ENCODE measurements at regions not wholly inside any gene's neighbourhood (a gene's known extent, or its start where the extent isn't known, plus 50 kb on each side); places are given as distances from the start of the nearest gene placed in this dataset.
A peak's percentile ranks its signal among the peaks of the same experiment; 100 is the strongest.

DNA sequence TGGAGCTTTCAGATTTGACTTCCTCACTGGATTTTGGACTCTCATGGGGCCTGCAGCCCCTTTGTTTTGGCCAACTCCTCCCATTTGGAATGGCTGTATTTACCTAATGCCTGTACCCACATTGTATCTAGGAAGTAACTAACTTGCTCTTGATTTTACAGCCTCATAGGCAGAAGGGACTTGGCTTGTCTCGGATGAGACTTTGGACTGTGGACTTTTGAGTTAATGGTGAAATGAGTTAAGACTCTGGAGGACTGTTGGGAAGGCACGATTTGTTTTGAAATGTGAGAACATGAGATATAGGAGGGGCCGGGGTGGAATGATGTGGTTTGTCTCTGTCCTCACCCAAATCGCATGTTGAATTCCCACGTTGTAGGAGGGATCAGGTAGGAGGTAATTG, 233.4 kb upstream of the GALNT5 start:
- DNase-seq (ENCODE audit: low spot score in 2 of 2), result no peak
- Mint-ChIP-seq H3K36me3 (no peaks in the 10 kb centered on the region), H3K27ac (no peak overlapping the region), H3K9me3 (no peaks in the 10 kb centered on the region)
- no peak for ATAC-seq

DNA sequence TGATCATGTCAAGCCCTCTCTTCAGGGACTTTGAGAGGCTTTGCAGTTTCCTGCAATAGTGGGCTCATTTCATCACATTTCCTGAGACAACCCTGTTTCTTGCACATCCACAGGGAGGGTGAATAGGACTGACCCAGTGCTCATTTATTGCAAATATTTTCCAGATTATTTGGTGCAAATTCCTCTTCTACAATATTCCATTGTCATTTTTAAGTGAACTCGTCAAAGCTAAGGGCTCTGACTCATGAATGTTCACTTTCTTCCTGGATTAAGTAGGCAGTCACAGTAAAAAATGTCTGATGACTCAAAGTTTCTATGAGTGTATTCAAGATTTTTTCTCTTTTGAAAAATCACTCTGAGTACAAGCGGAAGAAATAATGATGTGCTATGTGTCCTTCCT, 225.5 kb upstream of the GALNT5 start:
- no peaks in the 10 kb centered on the region for H3K9me3 Mint-ChIP-seq
- DNase-seq (ENCODE audit: low spot score in 2 of 2) (no peak), ATAC-seq (peak in 1 of 2 donors; percentile 41)
- no peaks in the 10 kb centered on the region for H3K36me3 Mint-ChIP-seq
- H3K27ac Mint-ChIP-seq, result no peak overlapping the region

DNA sequence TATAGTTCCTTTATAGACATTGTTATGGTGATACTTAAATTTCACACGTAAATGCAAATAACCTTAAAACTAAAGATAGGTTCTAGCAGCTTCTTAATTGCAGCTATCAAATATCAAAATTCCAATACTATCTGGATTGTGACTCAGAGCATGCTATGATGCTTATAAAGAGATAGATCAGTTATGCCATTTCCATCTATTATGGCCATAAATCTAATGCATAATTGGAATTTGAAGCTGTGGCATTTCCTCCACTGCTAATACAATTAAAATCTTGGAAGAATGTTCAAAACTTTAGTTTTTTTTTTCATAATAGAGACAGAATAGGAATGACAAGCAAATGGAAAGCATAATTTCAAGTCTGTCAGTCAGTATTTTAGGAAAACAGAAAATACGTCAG, 220.8 kb upstream of the GALNT5 start:
- H3K36me3 Mint-ChIP-seq, result no peaks in the 10 kb centered on the region
- DNase-seq (ENCODE audit: low spot score in 2 of 2) (no peak), ATAC-seq (no peak)
- no peak overlapping the region for H3K27ac Mint-ChIP-seq
- H3K9me3 Mint-ChIP-seq, result no peaks in the 10 kb centered on the region

DNA sequence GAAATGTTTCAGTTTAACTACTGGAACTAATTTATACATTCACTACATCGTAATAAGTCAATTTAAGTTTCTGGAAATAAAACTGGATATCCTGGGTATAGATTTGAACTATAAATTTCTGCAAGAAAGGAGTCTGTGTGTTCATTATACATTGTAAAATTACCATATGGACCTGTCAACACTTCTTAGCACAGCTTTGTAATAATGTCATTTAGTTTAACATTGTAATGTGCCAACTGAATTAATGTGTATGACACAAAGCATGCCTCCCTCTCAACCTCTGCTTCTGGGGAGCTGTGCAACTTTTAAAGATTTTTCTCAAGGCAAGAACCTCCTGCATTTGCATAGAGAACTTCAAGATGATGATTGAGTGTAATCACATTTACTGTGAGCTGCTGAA, 213.7 kb upstream of the GALNT5 start:
- Mint-ChIP-seq H3K9me3 (no peaks in the 10 kb centered on the region), H3K27ac (no peak overlapping the region), H3K36me3 (no peaks in the 10 kb centered on the region)
- DNase-seq (ENCODE audit: low spot score in 2 of 2) (no peak), ATAC-seq (no peak)

DNA sequence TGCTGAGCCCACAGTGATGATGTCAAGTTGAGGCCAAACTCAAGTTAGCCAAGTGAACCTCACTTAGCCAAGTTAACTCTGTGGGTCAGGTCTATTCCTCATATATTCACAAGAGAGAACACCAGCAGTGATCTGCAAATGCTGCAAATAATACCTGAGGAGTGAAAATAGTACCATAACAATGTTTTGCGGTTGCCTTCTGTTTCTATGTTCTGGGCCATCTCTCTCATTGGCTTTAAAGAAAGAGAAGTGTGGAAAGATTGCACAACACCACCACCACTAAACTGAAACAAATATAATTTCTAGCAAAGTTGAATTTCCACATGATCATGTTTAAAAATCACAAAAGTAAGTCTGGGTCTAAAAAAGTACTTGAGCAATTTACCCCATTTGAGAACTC, 211.1 kb upstream of the GALNT5 start:
- no peak overlapping the region for H3K27ac Mint-ChIP-seq
- no peaks in the 10 kb centered on the region for H3K36me3 Mint-ChIP-seq
- ATAC-seq (no peak), DNase-seq (ENCODE audit: low spot score in 2 of 2) (no peak)
- H3K9me3 Mint-ChIP-seq, result no peaks in the 10 kb centered on the region

DNA sequence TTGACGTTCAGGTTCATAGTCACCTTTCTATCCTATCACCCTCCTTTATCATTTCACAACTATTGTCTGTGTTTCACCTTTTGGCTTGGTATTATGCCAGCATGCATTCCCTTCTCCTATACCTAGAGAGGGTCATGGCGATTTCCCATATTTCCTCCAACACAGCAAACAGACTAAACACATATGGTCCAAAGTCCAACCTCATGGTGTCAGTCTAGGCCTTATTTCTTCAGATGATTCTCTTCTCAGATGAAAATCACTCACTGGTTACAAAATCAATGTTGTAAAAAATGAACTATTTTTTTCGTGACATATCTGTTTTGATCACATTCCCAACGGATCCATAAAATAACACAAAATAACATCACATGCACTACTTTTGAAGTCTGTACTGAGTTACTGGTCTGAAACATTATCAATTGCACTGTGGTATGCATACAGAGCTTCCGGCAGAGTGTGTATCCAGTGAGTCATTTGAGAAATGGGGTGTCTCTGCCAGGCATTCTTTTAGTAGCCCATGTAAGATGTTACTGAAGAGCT, 204.8 kb upstream of the GALNT5 start:
- no peak overlapping the region for H3K27ac Mint-ChIP-seq
- H3K36me3 Mint-ChIP-seq, result no peaks in the 10 kb centered on the region
- ATAC-seq (no peak), DNase-seq (ENCODE audit: low spot score in 2 of 2) (no peak)
- H3K9me3 Mint-ChIP-seq, result no peaks in the 10 kb centered on the region

DNA sequence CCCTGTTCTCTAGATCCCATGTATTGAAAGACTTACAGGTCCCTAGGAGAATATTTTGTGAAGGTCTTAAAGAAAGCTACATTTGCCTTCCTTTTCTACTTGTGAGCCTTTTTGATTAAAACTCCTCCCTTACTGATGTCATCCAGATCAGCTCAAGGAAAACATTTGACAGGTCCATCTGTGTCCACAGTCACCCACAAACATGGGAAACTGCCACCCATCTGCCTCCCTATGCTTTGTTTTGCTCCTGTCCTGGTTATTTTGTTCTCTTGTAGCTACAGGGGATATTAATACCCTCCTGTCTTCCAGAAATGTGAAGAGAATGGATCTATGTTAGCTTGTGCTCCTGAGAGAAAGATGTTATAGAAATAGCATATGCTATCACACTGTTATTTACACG, 203.6 kb upstream of the GALNT5 start:
- DNase-seq (ENCODE audit: low spot score in 2 of 2) (no peak), ATAC-seq (no peak)
- Mint-ChIP-seq H3K27ac (no peak overlapping the region), H3K36me3 (no peaks in the 10 kb centered on the region), H3K9me3 (no peaks in the 10 kb centered on the region)

DNA sequence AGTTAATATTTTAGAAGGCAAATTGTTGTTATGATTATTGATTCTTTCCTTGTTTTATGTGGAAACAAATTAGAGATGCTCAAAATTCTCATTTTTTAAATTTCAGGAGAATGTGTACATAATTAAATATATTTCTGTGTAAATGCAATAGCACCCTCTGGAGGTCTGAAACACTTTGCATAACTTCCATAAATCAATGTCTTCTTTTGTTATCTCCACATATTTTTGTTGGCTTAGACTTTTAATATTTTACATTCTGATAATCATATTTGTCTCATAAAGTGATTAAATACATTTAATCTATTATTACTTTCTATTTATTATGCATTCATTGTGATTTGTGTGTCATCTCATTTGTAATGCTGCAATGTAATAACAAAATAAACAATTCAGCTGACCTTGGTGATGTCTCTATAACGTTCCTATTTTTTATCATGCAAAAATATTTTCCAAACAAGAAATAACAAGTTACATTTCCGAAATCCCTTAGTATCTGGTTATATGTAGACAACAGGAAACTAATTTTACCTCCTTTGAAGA, 201.8 kb upstream of the GALNT5 start:
- DNase-seq (ENCODE audit: low spot score in 2 of 2), result no peak
- no peaks in the 10 kb centered on the region for H3K36me3 Mint-ChIP-seq
- no peak for ATAC-seq
- no peaks in the 10 kb centered on the region for H3K9me3 Mint-ChIP-seq
- no peak overlapping the region for H3K27ac Mint-ChIP-seq

DNA sequence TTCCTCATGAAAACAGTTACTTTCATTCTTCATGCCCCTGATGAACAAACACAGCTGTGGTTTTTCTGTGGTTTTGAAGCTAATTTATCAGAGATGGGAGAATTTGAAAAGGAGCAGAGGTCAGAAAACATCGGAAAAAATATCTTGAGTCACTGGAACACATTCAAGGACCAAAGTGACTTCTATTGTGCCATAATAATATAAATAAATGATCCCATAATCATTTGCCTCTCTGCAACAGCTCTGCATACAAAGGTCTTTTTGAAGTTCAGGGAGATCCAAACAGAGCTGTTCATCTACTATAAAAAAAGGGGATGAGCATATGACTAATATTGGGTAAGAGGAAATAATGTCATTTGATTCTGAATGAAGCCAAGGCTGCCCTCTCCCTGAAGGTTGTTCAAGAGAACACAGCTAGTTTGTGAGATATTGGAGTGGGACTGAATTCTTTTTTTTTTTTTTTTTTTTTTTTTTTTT, 201.3 kb upstream of the GALNT5 start:
- H3K9me3 Mint-ChIP-seq, result no peaks in the 10 kb centered on the region

DNA sequence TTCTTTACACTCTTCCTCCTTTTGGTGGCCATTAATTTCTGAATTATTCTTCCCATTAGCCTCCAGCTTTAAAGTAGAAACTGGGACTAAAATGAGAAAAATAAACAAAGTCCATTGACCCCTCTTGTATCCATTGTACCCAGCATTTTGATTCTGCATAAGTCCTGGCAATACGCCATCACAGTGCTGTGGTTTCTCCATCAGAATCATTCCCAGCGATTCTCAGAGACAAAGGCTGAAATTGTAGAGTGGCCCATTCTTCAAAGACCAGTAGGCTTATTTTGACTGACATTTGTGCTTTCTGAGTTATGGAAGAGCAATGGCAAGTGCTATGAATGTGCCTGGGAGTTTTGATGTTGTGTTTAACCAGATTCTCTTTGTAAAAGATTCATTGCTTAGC, 199.3 kb upstream of the GALNT5 start:
- Mint-ChIP-seq H3K9me3 (no peaks in the 10 kb centered on the region), H3K27ac (no peak overlapping the region), H3K36me3 (no peaks in the 10 kb centered on the region)
- no peak for DNase-seq (ENCODE audit: low spot score in 2 of 2)
- ATAC-seq, result no peak

More for the DNA sequence above, 201.3 kb upstream of the GALNT5 start:
- H3K36me3 Mint-ChIP-seq, result no peaks in the 10 kb centered on the region
- DNase-seq (ENCODE audit: low spot score in 2 of 2) (no peak), ATAC-seq (no peak)
- H3K27ac Mint-ChIP-seq, result no peak overlapping the region

DNA sequence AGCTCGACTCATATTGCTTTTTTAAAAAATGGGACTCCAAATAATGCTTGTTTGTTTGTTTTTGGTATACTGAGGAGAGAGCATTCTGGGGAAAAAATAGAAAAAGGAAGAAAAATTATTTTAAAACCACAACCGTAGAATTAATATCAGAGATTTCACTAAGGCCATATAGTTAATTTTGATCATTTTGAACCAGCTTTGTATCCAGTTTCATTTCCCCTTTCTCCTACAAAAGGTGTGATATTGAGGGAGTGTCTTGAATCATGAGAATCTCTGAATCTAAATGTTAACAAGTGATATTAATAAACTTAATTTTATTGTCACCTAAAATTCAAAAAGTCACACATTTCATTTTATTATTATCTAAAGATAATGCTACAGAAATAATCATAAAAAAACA, 198.5 kb upstream of the GALNT5 start:
- Mint-ChIP-seq H3K27ac (no peak overlapping the region), H3K36me3 (no peaks in the 10 kb centered on the region), H3K9me3 (no peaks in the 10 kb centered on the region)
- ATAC-seq (no peak), DNase-seq (ENCODE audit: low spot score in 2 of 2) (no peak)

DNA sequence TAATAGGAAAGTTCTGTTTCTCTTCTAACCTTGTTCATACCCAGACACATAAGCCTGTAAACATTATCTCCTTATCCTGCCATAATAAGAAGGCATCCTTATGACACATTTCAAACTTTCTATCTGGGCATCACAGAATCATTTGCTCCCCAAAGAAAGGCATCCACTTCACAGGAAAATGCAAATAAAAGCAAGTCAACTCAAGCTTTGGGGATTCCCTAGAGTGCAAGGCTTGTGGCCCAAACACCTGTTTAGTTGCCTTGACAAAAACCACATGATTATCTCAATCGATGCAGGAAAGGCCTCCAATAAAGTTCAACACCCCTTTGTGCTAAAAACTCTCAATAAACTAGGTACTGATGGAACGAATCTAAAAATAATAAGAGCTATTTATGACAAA, 195.7 kb upstream of the GALNT5 start:
- no peak overlapping the region for H3K27ac Mint-ChIP-seq
- no peaks in the 10 kb centered on the region for H3K9me3 Mint-ChIP-seq
- H3K36me3 Mint-ChIP-seq, result no peaks in the 10 kb centered on the region
- ATAC-seq (no peak), DNase-seq (ENCODE audit: low spot score in 2 of 2) (no peak)

DNA sequence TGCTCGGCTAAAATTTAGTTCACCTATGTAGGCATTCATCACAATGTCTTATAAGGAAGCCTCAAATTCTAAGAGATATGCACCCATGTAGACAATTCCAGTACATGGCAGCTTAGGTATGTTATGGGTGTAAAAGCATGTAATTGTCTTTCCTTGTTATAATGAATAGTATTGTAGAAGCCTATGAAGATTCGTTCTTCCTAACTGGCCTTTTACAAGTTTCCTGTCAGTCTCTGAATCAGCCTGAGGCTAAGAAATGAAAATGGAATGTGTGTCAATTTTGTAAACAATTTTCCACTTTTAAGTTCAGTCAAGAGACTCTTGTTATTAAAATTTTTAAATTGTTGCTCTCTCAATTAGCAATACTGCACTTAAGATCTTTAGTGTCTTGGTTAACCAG, 189.9 kb upstream of the GALNT5 start:
- Mint-ChIP-seq H3K27ac (no peak overlapping the region), H3K9me3 (peaks cover 7% of the 10 kb centered on the region in 2 donors), H3K36me3 (peaks cover 0 to 4% of the 10 kb centered on the region in 2 donors)
- DNase-seq (ENCODE audit: low spot score in 2 of 2), result no peak
- no peak for ATAC-seq

DNA sequence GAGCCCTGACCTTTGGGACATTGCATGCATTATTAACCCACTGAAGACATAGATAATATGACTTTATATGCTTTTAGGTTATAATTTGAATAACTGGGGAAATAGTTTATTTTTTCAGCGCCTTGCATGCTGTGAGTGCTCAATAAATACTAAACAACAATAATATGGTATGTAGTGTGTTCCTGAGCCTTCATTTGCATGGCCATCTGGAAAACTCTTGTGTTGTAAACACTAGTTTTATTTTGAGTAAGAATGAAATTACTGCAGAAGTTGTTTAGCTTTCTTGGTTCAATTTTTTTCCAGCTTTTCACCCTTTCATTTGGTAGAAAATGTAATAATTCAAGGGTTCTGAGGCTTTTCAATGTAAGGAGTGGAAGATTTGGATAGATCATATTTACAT, 189.3 kb upstream of the GALNT5 start:
- H3K27ac Mint-ChIP-seq, result no peak overlapping the region

DNA sequence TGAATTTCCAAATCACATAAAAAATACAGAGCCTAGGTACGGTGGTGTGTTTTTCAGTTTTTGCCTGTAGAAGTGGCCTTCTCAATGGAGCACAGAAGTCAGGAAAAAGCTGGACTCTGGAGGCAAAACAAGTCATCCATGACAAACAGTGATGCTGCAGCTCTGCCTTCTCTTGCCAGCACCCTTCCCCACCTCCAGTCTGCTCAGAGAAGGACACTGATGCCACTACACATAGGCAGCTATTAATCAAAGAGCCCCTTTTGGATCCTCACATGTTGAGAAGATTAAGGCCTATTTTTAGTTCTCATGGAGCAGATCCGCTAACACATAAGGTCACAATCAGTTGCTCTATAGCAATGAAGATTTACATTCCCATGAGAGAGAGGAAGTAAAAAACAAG, 181.6 kb upstream of the GALNT5 start:
- H3K27ac Mint-ChIP-seq, result no peak overlapping the region

More for the DNA sequence above, 189.3 kb upstream of the GALNT5 start:
- ATAC-seq, result no peak
- DNase-seq (ENCODE audit: low spot score in 2 of 2), result no peak
- peaks cover 7% of the 10 kb centered on the region in 2 donors for H3K9me3 Mint-ChIP-seq
- H3K36me3 Mint-ChIP-seq, result peaks cover 0 to 4% of the 10 kb centered on the region in 2 donors

DNA sequence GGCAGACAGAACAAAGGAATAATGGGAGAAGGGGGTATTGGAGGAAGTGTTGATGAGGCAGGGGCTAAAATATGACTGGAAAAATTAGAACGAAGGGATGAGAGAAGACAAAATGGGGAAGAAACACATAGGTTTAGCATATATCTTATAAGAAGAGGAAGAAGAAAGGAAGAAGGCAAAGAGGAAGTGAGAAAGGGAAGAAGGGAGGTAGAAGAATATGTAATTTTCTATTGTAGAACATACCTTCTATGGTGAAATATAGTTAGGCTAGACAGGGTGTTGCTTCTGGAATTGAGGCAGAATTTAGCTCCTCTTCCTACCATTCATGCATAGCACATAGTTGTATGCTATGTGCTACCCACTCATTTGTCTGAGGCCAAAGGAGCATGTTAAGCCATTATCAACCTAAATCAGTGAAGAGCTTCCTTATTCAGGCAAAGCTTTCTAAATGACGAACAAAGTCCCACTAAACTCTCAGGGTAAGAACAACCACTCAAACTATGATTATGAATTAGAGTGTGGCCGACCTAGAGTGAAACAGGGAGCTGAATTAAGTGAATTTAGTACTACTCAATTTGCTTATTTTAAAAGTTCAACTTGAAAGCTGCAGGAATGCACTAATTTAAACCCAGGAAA, 180.9 kb upstream of the GALNT5 start:
- H3K36me3 Mint-ChIP-seq, result no peaks in the 10 kb centered on the region
- DNase-seq (ENCODE audit: low spot score in 2 of 2), result no peak
- peaks cover 0 to 3% of the 10 kb centered on the region in 2 donors for H3K9me3 Mint-ChIP-seq
- no peak for ATAC-seq
- H3K27ac Mint-ChIP-seq, result no peak overlapping the region

More for the DNA sequence above, 181.6 kb upstream of the GALNT5 start:
- H3K36me3 Mint-ChIP-seq, result no peaks in the 10 kb centered on the region
- DNase-seq (ENCODE audit: low spot score in 2 of 2), result no peak
- ATAC-seq, result no peak
- H3K9me3 Mint-ChIP-seq, result peaks cover 0 to 3% of the 10 kb centered on the region in 2 donors

DNA sequence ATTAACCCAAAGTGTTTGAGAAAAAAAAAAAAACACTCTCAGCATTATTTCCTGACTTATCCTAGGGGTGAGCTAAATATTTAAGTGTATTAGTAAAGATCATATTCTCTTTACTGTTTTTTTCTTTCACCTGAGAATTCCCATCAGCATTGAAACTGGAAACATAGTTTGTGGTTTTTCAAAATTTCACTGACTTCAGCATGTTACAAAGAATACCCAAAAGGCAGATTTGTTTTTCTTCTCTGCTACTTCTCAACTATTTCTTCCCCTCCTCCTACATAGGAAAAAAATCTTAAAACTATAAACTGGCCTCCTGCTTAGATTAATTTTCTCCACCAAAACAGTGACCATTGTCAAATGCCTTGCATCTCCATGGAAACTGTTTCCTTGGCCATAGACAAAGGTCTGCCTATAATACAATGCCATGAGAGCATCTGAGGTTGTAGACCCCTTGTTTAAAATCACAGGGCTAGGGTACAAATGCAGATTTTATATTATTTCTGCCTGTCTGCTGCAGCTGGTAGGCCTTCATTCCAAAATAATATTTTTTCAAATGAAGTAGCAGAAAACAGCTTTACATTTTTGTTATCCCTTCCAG, 179.7 kb upstream of the GALNT5 start:
- DNase-seq (ENCODE audit: low spot score in 2 of 2) (no peak), ATAC-seq (no peak)
- Mint-ChIP-seq H3K27ac (no peak overlapping the region), H3K36me3 (no peaks in the 10 kb centered on the region), H3K9me3 (peaks cover 0 to 3% of the 10 kb centered on the region in 2 donors)

DNA sequence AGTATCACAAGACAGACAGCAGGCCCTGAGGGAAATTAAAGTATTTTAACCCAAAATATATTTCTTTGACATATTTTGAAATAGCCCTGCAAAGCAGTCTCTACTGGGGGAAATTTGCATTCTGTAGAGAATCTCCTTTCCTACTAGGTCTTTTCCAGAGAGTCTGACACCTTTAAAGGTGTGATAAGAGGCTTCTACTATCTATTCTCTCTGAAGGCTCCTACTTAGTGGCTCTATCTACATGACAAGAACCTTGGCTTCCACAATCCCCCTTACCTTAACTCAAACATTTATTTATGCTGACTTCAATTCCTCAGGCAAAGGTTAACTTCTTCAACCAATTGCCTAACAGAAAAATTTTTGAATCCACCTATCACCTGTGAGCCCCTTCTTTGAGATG, 174.6 kb upstream of the GALNT5 start:
- no peak overlapping the region for H3K27ac Mint-ChIP-seq
- no peaks in the 10 kb centered on the region for H3K9me3 Mint-ChIP-seq

More for the DNA sequence above, 174.6 kb upstream of the GALNT5 start:
- ATAC-seq (no peak), DNase-seq (ENCODE audit: low spot score in 2 of 2) (no peak)
- no peaks in the 10 kb centered on the region for H3K36me3 Mint-ChIP-seq

All from activated naive CD4-positive, alpha-beta T cell treated with anti-CD3 and anti-CD28 coated beads, Interleukin-2, amount 50 U/mL, for 72 hours (primary cell).